B cell (primary cell): ENCODE measurements at regions not wholly inside any gene's neighbourhood (a gene's known extent, or its start where the extent isn't known, plus 50 kb on each side); places are given as distances from the start of the nearest gene placed in this dataset.

ENCODE experiments used
- ATAC-seq: fragments of 200-7000 bp; cut with Tn5 transposase; one replicate; pipeline ENCODE4 v1.10.0; 2021; ENCODE audit warnings: low read depth, mild to moderate bottlenecking, moderate number of reproducible peaks, moderate library complexity
- CTCF ChIA-PET: fragments of 350-600 bp; sonication (Branson Sonifier 250); formaldehyde crosslinking; loops from one replicate; lab custom pipeline; 2021; ENCODE audit warnings: antibody characterized with exemption, inconsistent platforms; lab: Charles Lee
- POLR2A ChIA-PET: fragments of 350-600 bp; sonication (Branson Sonifier 250); formaldehyde crosslinking; loops from one replicate; lab custom pipeline; 2021; ENCODE audit warnings: antibody characterized with exemption; lab: Charles Lee
- DNase-seq: peaks from one replicate; pipeline ENCODE4 v3.0.0; 2013
- H2AFZ ChIP-seq: 2 replicates; pipeline ENCODE4 v1.6.1; 2012; ENCODE audit warnings: mild to moderate bottlenecking, low read depth, low read length; ENCODE audit not compliant: insufficient read depth, poor library complexity, severe bottlenecking
- H3K27ac ChIP-seq, 2 donors: 1 replicate in 1 of 2; 2 replicates in 1 of 2; pipeline ENCODE4 v1.5.1; 2012 to 2013; ENCODE audit warnings: low read length in 2 of 2, mild to moderate bottlenecking in 2 of 2, moderate library complexity in 1 of 2
- H3K27me3 ChIP-seq, 4 experiments: fragments of 200-600 bp in 1 of 4; sonication (generic) in 1 of 4; replicated peaks in 1 of 4; 1 replicate in 2 of 4; 2 replicates in 2 of 4; pipeline versions ENCODE4 v1.6.1 to v1.7.0; 2013 to 2016; ENCODE audit warnings: low read length in 3 of 4, mild to moderate bottlenecking in 2 of 4, mixed read lengths in 1 of 4, moderate library complexity in 1 of 4; ENCODE audit not compliant: insufficient read depth in 4 of 4, control insufficient read depth in 3 of 4; ENCODE audit errors: control extremely low read depth in 1 of 4
- H3K36me3 ChIP-seq, 2 experiments: replicated peaks in 1 of 2; 1 replicate in 1 of 2; 2 replicates in 1 of 2; pipeline versions ENCODE4 v1.6.1 to v1.7.1; 2013; ENCODE audit warnings: low read length in 1 of 2; ENCODE audit not compliant: insufficient read depth in 2 of 2, control insufficient read depth in 1 of 2; ENCODE audit errors: control extremely low read depth in 1 of 2, extremely low read depth in 1 of 2
- H3K4me1 ChIP-seq, 2 donors: fragments of 200-600 bp in 1 of 2; sonication (generic) in 1 of 2; 1 replicate in 1 of 2; 2 replicates in 1 of 2; pipeline versions ENCODE4 v1.5.1 to v1.6.1; 2013 to 2017; ENCODE audit warnings: low read length in 2 of 2; ENCODE audit not compliant: control insufficient read depth in 2 of 2, insufficient read depth in 2 of 2
- H3K4me2 ChIP-seq: replicated peaks from 2 replicates; pipeline ENCODE3; 2012; ENCODE audit warnings: mild to moderate bottlenecking, low read depth, low read length; ENCODE audit not compliant: poor library complexity, severe bottlenecking
- H3K4me3 ChIP-seq, 5 experiments: fragments of 200-600 bp in 1 of 5; sonication (generic) in 1 of 5; 1 replicate in 3 of 5; 2 replicates in 2 of 5; pipeline versions ENCODE4 v1.5.1 to v1.7.0; 2011 to 2016; ENCODE audit warnings: low read length in 4 of 5, mild to moderate bottlenecking in 4 of 5, low read depth in 2 of 5, control low read depth in 1 of 5, moderate library complexity in 1 of 5; ENCODE audit not compliant: insufficient read depth in 1 of 5; ENCODE audit errors: control extremely low read depth in 1 of 5, extremely low read depth in 1 of 5
- H3K79me2 ChIP-seq: fragments of 200-600 bp; sonication (generic); one replicate; pipeline ENCODE4 v1.6.0; 2016; ENCODE audit warnings: low read length; ENCODE audit not compliant: control insufficient read depth, insufficient read depth
- H3K9ac ChIP-seq: fragments of 200-600 bp; sonication (generic); 2 replicates; pipeline ENCODE4 v1.6.1; 2017; ENCODE audit warnings: mild to moderate bottlenecking, low read length, moderate library complexity
- H3K9me3 ChIP-seq, 3 donors: one replicate each; pipeline versions ENCODE4 v1.6.1 to v1.7.1; 2013; ENCODE audit warnings: low read length in 2 of 3; ENCODE audit not compliant: control insufficient read depth in 2 of 3, insufficient read depth in 1 of 3; ENCODE audit errors: control extremely low read depth in 1 of 3
- H4K20me1 ChIP-seq: 2 replicates; pipeline ENCODE4 v1.6.0; 2012; ENCODE audit warnings: mild to moderate bottlenecking, low read length; ENCODE audit not compliant: insufficient read depth, control insufficient read depth, poor library complexity, severe bottlenecking
- H3K27ac Mint-ChIP-seq: one replicate; pipeline ENCODE4 v1.8.0; 2021; ENCODE audit warnings: mixed read lengths
- H3K27me3 Mint-ChIP-seq: one replicate; pipeline ENCODE4 v1.8.0; 2021; ENCODE audit warnings: mixed read lengths
- H3K4me1 Mint-ChIP-seq: one replicate; pipeline ENCODE4 v1.8.0; 2021; ENCODE audit warnings: mixed read lengths
- H3K4me3 Mint-ChIP-seq: one replicate; pipeline ENCODE4 v1.8.0; 2021; ENCODE audit warnings: mixed read lengths
- H3K9me3 Mint-ChIP-seq: one replicate; pipeline ENCODE4 v1.8.0; 2022; ENCODE audit warnings: mixed read lengths; ENCODE audit not compliant: insufficient read depth
- CTCF ChIP-seq: fragments of 200-600 bp; IDR thresholded peaks from one replicate; pipeline ENCODE4 v1.8.0; 2022; ENCODE audit warnings: antibody characterized with exemption, mild to moderate bottlenecking
- EZH2 ChIP-seq: IDR thresholded peaks from 2 replicates; pipeline ENCODE4 v1.6.1; 2012; ENCODE audit warnings: borderline replicate concordance, low read depth, mild to moderate bottlenecking, moderate library complexity, low read length; ENCODE audit not compliant: insufficient read depth, poor library complexity, severe bottlenecking
- WGBS: methylation state at CpG from one replicate; pipeline ENCODE4 v1.1.5; 2013; ENCODE audit warnings: missing lambda C conversion rate; ENCODE audit not compliant: insufficient coverage; 5-methylcytosine and 5-hydroxymethylcytosine counted together
- intact Hi-C: fragments of 100-400 bp; cut with micrococcal nuclease; formaldehyde crosslinking; loops from one replicate; pipeline ENCODE4 v1.10.0; 2022

GRCh38 chr7:69217516-69218350 lies 380.5 kb upstream of the AUTS2 start:
- no peaks in the 10 kb centered on the region for H3K4me1 ChIP-seq
- intact Hi-C loops, result no loop called here
- H3K79me2 ChIP-seq, result no peaks in the 10 kb centered on the region
- 91% methylated on average over 12 of the region's 18 CpGs for WGBS
- H3K4me1 Mint-ChIP-seq, result peaks cover 5% of the 10 kb centered on the region
- ATAC-seq (no peak), DNase-seq (no peak)
- H3K9me3 Mint-ChIP-seq, result no peaks in the 10 kb centered on the region
- no peak overlapping the region for H3K4me3 Mint-ChIP-seq
- no peaks in the 10 kb centered on the region for H3K36me3 ChIP-seq
- H3K27me3 ChIP-seq, result no peaks in the 10 kb centered on the region
- ChIA-PET CTCF (no interaction called here), POLR2A (no interaction called here)
- no peak overlapping the region for H3K4me3 ChIP-seq
- H3K9me3 ChIP-seq, result peaks cover 0 to 5% (median 0%) of the 10 kb centered on the region in 3 donors
- H3K27ac ChIP-seq, result no peak overlapping the region
- H2AFZ ChIP-seq, result no peak overlapping the region
- peaks cover 3% of the 10 kb centered on the region for H3K27me3 Mint-ChIP-seq
- H4K20me1 ChIP-seq, result no peaks in the 10 kb centered on the region
- TF ChIP-seq EZH2 (no peak), CTCF (no peak)
- H3K9ac ChIP-seq, result no peak overlapping the region
- H3K4me2 ChIP-seq, result no peak overlapping the region
- H3K27ac Mint-ChIP-seq, result no peak overlapping the region

- no peak overlapping the region for H3K9ac ChIP-seq
- CTCF ChIA-PET, result no interaction called here
- DNase-seq (no peak), ATAC-seq (no peak)
- no peaks in the 10 kb centered on the region for H3K27me3 ChIP-seq
- H3K27me3 Mint-ChIP-seq, result peaks cover 3% of the 10 kb centered on the region
- no peak overlapping the region for H3K27ac Mint-ChIP-seq
- no peak overlapping the region for H2AFZ ChIP-seq
- no peaks in the 10 kb centered on the region for H3K36me3 ChIP-seq
- POLR2A ChIA-PET, result no interaction called here
- H3K4me1 Mint-ChIP-seq, result peaks cover 3% of the 10 kb centered on the region
- H3K4me3 Mint-ChIP-seq, result no peak overlapping the region
- H3K4me3 ChIP-seq, result no peak overlapping the region
- intact Hi-C loops, result no loop called here
- H3K79me2 ChIP-seq, result no peaks in the 10 kb centered on the region
- H4K20me1 ChIP-seq, result no peaks in the 10 kb centered on the region
- WGBS, result 80% methylated on average over 2 of the region's 4 CpGs
- H3K27ac ChIP-seq, result no peak overlapping the region
- no peaks in the 10 kb centered on the region for H3K4me1 ChIP-seq
- no peak for TF ChIP-seq CTCF
- no peak for TF ChIP-seq EZH2
- H3K9me3 Mint-ChIP-seq, result no peaks in the 10 kb centered on the region
- no peak overlapping the region for H3K4me2 ChIP-seq
- H3K9me3 ChIP-seq, result peaks cover 0 to 5% (median 0%) of the 10 kb centered on the region in 3 donors
Observed at GRCh38 chr7:69218576-69218975, 379.7 kb upstream of the AUTS2 start.
